ENCODE measurements at regions not wholly inside any gene's neighbourhood (a gene's known extent, or its start where the extent isn't known, plus 50 kb on each side); places are given as distances from the start of the nearest gene placed in this dataset.

DNA sequence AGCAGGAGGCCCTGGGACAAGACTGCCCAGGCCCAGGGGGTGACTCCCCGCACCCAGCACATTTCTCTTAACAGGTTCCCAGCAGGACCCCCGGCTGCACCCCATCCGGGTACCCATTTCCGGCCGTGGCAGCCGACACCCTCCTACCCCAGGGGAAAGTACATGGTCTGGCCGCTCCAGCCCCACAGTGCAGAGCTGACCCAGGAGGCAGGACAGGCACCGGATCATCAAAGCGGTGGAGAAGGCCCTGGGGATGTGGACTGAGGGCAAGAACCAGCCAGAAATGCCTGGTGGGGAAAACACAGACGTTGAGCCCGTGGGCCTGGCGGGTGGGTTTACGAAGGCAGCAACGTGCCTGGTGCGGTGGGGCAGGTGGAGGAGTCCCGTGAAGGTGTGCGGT, 79.5 kb upstream of the GPC1 start:
- TF ChIP-seq, protein P1, sequence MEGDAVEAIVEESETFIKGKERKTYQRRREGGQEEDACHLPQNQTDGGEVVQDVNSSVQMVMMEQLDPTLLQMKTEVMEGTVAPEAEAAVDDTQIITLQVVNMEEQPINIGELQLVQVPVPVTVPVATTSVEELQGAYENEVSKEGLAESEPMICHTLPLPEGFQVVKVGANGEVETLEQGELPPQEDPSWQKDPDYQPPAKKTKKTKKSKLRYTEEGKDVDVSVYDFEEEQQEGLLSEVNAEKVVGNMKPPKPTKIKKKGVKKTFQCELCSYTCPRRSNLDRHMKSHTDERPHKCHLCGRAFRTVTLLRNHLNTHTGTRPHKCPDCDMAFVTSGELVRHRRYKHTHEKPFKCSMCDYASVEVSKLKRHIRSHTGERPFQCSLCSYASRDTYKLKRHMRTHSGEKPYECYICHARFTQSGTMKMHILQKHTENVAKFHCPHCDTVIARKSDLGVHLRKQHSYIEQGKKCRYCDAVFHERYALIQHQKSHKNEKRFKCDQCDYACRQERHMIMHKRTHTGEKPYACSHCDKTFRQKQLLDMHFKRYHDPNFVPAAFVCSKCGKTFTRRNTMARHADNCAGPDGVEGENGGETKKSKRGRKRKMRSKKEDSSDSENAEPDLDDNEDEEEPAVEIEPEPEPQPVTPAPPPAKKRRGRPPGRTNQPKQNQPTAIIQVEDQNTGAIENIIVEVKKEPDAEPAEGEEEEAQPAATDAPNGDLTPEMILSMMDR (IDR thresholded peaks at IDR 0.05; ENCODE audit: low read length), result no peak
- TF ChIP-seq EZH2 (optimal IDR thresholded peaks at IDR 0.05; ENCODE audit: low read depth, low read length) (no peak), EZH2phosphoT487 (IDR thresholded peaks at IDR 0.05; ENCODE audit: low read length) (no peak)
